ENCODE measurements at regions not wholly inside any gene's neighbourhood (a gene's known extent, or its start where the extent isn't known, plus 50 kb on each side); places are given as distances from the start of the nearest gene placed in this dataset.
"Not testable (repeated sequence)": the region's sequence is repeated elsewhere in the genome, so short reads cannot be mapped to it uniquely, and the experiment has no call there.

GRCh38 chr7:24169077-24169624, 114.8 kb upstream of the NPY start:
- no peaks in the 10 kb centered on the region for H4K20me1 ChIP-seq (ENCODE audit: insufficient read depth, low read length)
- no peak for TF ChIP-seq EZH2phosphoT487 (IDR thresholded peaks at IDR 0.05; ENCODE audit: low read depth)
- TF ChIP-seq, protein P1, sequence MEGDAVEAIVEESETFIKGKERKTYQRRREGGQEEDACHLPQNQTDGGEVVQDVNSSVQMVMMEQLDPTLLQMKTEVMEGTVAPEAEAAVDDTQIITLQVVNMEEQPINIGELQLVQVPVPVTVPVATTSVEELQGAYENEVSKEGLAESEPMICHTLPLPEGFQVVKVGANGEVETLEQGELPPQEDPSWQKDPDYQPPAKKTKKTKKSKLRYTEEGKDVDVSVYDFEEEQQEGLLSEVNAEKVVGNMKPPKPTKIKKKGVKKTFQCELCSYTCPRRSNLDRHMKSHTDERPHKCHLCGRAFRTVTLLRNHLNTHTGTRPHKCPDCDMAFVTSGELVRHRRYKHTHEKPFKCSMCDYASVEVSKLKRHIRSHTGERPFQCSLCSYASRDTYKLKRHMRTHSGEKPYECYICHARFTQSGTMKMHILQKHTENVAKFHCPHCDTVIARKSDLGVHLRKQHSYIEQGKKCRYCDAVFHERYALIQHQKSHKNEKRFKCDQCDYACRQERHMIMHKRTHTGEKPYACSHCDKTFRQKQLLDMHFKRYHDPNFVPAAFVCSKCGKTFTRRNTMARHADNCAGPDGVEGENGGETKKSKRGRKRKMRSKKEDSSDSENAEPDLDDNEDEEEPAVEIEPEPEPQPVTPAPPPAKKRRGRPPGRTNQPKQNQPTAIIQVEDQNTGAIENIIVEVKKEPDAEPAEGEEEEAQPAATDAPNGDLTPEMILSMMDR (IDR thresholded peaks at IDR 0.05; ENCODE audit: low read depth, low read length) = no peak
- H3K4me1 ChIP-seq (ENCODE audit: low read length) = peaks cover 7% of the 10 kb centered on the region
- no peak overlapping the region for H3K4me3 ChIP-seq (ENCODE audit: low read length)
- no peak overlapping the region for H2AFZ ChIP-seq (ENCODE audit: low read depth, low read length)
- H3K79me2 ChIP-seq (ENCODE audit: low read length) = no peaks in the 10 kb centered on the region
- no peaks in the 10 kb centered on the region for H3K9me3 ChIP-seq (ENCODE audit: insufficient read depth, low read length)
- H3K27ac ChIP-seq (ENCODE audit: low read length) = no peak overlapping the region
- H3K27me3 ChIP-seq (ENCODE audit: low read depth, low read length) = no peaks in the 10 kb centered on the region
- H3K4me2 ChIP-seq (ENCODE audit: low read length) = no peak overlapping the region
- H3K36me3 ChIP-seq (replicated peaks; ENCODE audit: low read depth, low read length) = no peaks in the 10 kb centered on the region
- H3K9ac ChIP-seq (ENCODE audit: low read length) = no peak overlapping the region

DNA sequence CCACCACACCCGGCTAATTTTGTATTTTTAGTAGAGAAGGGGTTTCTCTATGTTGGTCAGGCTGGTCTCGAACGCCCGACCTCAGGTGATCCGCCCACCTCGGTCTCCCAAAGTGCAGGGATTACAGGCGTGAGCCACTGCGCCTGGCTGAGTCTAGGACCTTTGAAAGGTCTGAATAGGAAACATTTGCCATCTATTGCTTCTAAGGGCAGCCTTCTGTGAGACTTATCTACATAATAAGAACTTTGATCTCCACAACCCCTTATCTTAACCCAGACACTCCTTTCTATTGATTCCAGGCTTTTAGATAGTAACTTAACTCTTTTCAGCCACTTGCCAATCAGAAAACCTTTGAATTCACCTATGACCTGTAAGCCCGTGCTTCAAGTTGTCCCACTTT, 112.0 kb upstream of the NPY start:
- H3K27ac ChIP-seq (ENCODE audit: low read length); H3K9me3 ChIP-seq (ENCODE audit: insufficient read depth, low read length); H3K4me3 ChIP-seq (ENCODE audit: low read length); H3K4me1 ChIP-seq (ENCODE audit: low read length); H4K20me1 ChIP-seq (ENCODE audit: insufficient read depth, low read length); H2AFZ ChIP-seq (ENCODE audit: low read depth, low read length); H3K9ac ChIP-seq (ENCODE audit: low read length); H3K4me2 ChIP-seq (ENCODE audit: low read length); H3K79me2 ChIP-seq (ENCODE audit: low read length); H3K27me3 ChIP-seq (ENCODE audit: low read depth, low read length); H3K36me3 ChIP-seq (replicated peaks; ENCODE audit: low read depth, low read length): not testable (repeated sequence)

- Histone ChIP-seq H3K27ac (ENCODE audit: low read length) (no peak overlapping the region), H3K9ac (ENCODE audit: low read length) (no peak overlapping the region), H4K20me1 (ENCODE audit: insufficient read depth, low read length) (no peaks in the 10 kb centered on the region), H2AFZ (ENCODE audit: low read depth, low read length) (no peak overlapping the region), H3K4me3 (ENCODE audit: low read length) (no peak overlapping the region), H3K9me3 (ENCODE audit: insufficient read depth, low read length) (no peaks in the 10 kb centered on the region), H3K27me3 (ENCODE audit: low read depth, low read length) (no peaks in the 10 kb centered on the region), H3K36me3 (replicated peaks; ENCODE audit: low read depth, low read length) (no peaks in the 10 kb centered on the region), H3K4me1 (ENCODE audit: low read length) (peaks cover 7% of the 10 kb centered on the region), H3K4me2 (ENCODE audit: low read length) (no peak overlapping the region), H3K79me2 (ENCODE audit: low read length) (no peaks in the 10 kb centered on the region)
- no peak for TF ChIP-seq EZH2phosphoT487 (IDR thresholded peaks at IDR 0.05; ENCODE audit: low read depth)
- TF ChIP-seq, protein P1 (IDR thresholded peaks at IDR 0.05; ENCODE audit: low read depth, low read length) = no peak
Observed at GRCh38 chr7:24172856-24173255, 111.1 kb upstream of the NPY start.

GRCh38 chr7:24175603-24176002, 108.4 kb upstream of the NPY start:
- Histone ChIP-seq H3K4me2 (ENCODE audit: low read length) (no peak overlapping the region), H3K9ac (ENCODE audit: low read length) (no peak overlapping the region), H3K4me3 (ENCODE audit: low read length) (no peak overlapping the region), H2AFZ (ENCODE audit: low read depth, low read length) (no peak overlapping the region), H4K20me1 (ENCODE audit: insufficient read depth, low read length) (no peaks in the 10 kb centered on the region), H3K36me3 (replicated peaks; ENCODE audit: low read depth, low read length) (no peaks in the 10 kb centered on the region), H3K9me3 (ENCODE audit: insufficient read depth, low read length) (no peaks in the 10 kb centered on the region), H3K79me2 (ENCODE audit: low read length) (no peaks in the 10 kb centered on the region), H3K27ac (ENCODE audit: low read length) (no peak overlapping the region), H3K4me1 (ENCODE audit: low read length) (no peaks in the 10 kb centered on the region), H3K27me3 (ENCODE audit: low read depth, low read length) (no peaks in the 10 kb centered on the region)
- TF ChIP-seq, protein P1 (IDR thresholded peaks at IDR 0.05; ENCODE audit: low read depth, low read length) = no peak
- no peak for TF ChIP-seq EZH2phosphoT487 (IDR thresholded peaks at IDR 0.05; ENCODE audit: low read depth)
